ENCODE measurements at regions not wholly inside any gene's neighbourhood (a gene's known extent, or its start where the extent isn't known, plus 50 kb on each side); places are given as distances from the start of the nearest gene placed in this dataset.

- no peak for DNase-seq (ENCODE audit: low read depth in 3 of 3)
These were observed 1461.2 kb downstream of the TBC1D22A start for GRCh38 chr22:48223488-48224190.

DNA sequence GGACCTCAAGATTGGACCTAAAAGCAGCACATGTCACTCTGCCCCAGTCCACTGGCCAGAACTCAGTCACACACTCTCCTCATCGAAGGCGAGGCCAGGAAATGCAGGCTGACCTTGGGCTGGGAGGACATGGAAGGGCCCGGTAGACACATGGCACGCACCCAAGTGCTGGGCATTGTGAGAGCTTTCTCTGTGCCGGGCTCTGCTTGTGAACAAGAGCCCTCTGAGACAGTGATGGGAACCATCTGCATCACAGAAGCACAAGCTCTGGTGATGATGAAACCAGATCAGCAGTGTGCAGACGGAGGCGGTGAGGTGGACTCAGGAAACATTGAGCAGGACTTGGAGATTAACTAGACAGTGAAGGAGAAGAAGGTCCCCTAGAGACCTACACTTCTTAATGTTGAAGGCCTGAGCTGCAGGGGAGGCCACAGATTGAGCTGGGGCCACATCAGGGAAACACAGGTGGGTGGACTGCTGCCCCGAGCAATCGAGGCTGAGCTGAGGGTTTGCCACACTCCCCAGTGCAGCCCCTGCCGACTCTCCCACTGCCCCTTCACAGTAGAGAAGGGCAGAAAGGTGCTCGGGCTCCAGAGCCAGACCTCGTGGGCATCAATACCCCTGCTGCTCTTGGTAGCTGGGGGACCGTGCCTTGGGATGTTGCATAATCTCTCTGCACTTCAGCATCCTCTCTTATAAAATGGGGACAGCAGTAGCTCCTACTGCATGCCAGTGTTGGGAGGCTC, 1460.5 kb downstream of the TBC1D22A start:
- no peak for DNase-seq (ENCODE audit: low read depth in 3 of 3)

- DNase-seq (ENCODE audit: low read depth in 3 of 3): no peak
These were observed 1456.5 kb downstream of the TBC1D22A start for GRCh38 chr22:48218889-48219420.

GRCh38 chr22:48217596-48217995, 1455.1 kb downstream of the TBC1D22A start:
- DNase-seq (ENCODE audit: low read depth in 3 of 3): no peak

DNA sequence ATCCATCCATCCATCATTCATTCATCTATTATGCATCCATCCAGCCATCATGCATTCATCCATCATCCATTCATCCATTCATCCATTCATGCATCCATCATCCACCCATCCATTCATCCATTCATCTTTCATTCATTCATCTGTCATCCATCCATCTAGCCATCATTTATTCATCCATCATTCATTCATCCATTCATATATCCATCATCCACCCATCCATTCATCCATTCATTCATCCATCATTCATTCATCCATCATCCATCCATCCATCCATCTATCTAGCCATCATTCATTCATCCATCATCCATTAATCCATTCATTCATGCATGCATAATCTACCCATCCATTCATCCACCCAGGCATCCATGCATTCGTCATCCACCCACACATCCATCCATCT, 1450.3 kb downstream of the TBC1D22A start:
- DNase-seq (ENCODE audit: low read depth in 3 of 3): no peak

GRCh38 chr22:48210812-48211211, 1448.4 kb downstream of the TBC1D22A start:
- no peak for DNase-seq (ENCODE audit: low read depth in 3 of 3)

GRCh38 chr22:48210198-48210580, 1447.7 kb downstream of the TBC1D22A start:
- DNase-seq (ENCODE audit: low read depth in 3 of 3): no peak

DNA sequence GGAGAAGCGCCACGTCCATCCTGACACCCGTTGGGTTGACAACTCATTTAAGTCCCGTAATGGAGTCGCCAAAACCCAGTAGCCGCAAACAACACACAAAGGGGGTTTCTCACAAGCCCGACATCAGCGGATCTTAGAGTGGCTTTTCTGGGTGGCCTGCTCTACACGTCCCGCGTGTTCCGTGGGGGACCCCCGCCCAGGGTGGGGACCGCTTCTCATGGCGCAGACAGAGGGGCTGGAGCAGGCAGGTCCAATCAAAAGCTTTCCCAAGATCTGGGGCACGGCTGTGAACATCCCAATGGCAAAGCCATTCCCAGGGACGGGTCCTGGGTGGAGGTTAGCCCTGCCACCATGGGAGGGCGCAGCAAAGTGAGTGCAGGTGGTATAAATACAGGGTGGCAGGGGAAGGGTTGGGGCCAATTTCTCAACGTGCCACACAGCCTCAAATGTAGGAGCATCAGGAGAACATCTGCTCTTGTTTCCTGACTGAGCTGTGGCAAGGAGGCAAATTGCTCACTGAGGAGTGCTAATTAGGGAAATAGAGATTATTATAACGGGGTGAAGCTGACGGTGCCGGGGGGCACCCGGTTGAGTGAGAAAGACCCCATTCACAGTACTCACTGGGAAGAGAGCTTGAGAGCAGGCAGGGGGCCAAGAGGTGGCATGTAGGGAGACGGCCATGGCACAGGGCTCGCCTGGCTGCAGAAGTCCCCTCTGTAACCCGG, 1447.2 kb downstream of the TBC1D22A start:
- DNase-seq (ENCODE audit: low read depth in 3 of 3): no peak

DNA sequence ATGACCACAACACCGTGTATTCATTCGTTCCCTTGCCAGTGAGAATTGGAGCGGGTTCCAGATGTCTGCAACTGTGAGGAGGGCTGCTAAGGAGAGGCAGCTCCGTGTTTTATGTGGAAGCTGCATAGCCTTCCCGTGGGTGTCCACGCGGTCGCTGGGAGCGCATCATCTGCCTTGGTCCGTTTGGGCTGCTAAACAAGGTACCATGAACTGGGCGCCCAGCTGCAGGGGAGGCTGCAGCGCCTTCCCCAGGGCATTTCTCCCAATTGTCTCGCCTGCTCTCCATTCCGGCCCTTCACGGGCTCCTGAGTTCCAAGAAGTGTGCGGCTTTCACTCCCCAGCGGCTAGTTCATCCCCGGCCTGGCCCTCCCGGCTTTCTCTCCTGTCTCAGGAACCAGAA, 1446.4 kb downstream of the TBC1D22A start:
- DNase-seq (ENCODE audit: low read depth in 3 of 3): no peak

DNA sequence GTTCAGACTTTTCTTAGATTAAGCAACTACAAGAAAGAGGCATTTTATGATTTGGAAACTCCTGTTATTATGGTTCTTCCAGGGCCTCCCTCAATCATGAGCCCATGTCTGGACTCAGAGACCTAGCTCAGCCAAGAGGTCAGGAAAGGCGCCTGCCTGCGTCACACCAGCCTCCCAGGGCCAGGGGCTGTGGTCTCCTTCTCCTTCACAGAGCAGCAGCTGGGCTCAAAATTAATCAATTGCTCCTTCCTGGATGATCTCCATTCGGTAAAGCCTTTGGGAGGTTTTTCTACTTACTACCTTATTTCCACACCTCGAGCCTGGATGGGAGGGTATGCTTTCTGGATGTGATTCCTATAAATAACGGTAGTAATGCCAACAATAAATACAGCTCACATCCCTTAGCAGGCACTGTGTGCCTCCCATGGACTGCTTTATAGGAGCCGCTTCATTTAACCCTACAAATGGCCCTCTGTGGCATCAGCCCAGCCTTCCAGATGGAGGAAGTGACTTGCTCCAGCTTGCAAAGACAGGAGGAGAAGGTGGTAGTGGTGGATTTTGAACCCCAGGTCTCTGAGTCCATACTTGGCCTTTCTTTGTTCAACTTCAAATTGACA, 1445.6 kb downstream of the TBC1D22A start:
- no peak for DNase-seq (ENCODE audit: low read depth in 3 of 3)

GRCh38 chr22:48205790-48206189, 1443.3 kb downstream of the TBC1D22A start:
- DNase-seq (ENCODE audit: low read depth in 3 of 3): no peak

DNA sequence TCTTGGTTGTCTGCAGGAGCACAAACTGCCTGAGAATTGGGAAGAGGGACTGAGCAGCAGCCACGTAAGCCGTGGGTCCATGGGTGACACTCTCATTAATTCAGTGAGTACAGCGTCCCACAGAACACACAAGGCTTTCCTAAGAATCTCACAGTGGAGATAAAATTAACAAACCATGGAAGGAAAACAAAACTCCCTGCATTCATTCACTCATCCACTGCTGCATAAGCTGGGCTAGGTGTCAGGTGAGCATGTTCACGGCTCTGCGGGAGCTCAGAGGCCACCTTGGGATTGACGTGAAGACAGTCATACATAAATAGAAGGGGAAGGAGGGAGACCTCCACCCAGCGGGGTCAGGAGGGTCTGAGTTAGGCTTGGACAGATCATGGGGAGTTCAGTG, 1442.7 kb downstream of the TBC1D22A start:
- DNase-seq (ENCODE audit: low read depth in 3 of 3): no peak

GRCh38 chr22:48204296-48204695, 1441.8 kb downstream of the TBC1D22A start:
- no peak for DNase-seq (ENCODE audit: low read depth in 3 of 3)

GRCh38 chr22:48199667-48200066, 1437.2 kb downstream of the TBC1D22A start:
- DNase-seq (ENCODE audit: low read depth in 3 of 3): no peak

DNA sequence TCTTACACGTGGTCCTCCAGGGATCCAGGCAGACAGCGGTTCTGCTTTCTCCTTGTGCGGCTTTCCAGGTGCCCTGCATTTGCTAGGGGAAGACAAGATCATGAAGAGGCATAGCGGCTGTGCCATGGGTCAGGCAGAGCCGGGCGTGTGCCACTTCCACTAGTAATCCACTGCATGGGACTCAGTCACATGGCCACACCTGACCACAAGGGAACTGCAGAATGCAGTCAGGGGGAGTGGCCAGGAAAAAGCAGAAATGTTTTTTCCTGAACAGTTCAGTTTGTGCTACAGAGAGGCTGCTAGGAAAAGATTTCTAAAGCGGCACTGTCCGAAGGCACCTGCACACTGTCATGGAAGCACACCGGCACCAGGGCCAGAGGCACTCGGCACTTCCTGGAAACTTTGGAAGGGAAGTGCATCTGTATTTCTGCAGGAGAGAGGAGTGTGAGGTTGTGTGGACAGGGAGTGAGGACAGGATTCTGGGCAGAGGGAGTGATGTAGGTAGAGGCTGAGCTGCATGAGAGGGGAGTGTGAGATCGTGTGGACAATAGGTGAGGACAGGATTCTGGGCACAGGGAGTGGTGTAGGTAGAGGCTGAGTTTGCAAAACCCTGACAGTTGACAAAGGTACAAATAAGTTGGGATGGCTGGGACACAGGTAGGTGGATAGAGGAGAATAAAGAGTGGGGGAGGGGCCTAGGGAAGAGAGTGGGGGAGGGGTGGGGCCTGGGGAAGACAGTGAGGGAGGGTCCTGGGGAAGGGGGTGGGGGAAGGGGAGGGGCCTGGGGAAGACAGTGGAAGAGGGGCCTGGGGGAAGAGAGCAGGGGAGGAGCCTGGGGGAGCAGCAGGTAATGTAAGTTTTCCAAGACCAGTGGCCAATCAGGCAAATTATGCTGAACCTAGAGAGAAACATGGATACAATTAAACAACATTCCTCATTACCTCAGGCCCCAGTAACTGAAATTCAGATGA, 1436.3 kb downstream of the TBC1D22A start:
- DNase-seq (ENCODE audit: low read depth in 3 of 3): no peak

- no peak for DNase-seq (ENCODE audit: low read depth in 3 of 3)
These were observed 1434.8 kb downstream of the TBC1D22A start for GRCh38 chr22:48197189-48197690.

GRCh38 chr22:48192920-48193319, 1430.5 kb downstream of the TBC1D22A start:
- no peak for DNase-seq (ENCODE audit: low read depth in 3 of 3)

DNA sequence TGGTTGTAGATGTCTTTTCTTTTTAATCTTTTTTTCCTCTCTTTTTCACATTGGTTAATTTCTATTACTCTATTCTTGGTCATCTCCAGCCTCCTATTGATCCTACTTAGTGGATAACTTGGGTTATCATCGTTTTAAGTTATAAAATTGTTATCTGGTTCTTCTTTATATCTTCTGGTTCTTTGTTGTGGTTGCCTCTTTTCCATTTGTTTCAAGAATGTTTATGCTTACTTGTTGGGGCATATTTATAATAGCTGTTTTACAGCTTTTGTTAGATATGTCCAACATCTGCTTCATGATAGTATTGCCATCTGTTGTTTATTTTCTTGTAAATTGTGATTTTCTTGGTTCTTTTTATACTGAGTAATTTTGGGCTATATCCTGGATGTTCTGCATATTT, 1429.6 kb downstream of the TBC1D22A start:
- no peak for DNase-seq (ENCODE audit: low read depth in 3 of 3)

- no peak for DNase-seq (ENCODE audit: low read depth in 3 of 3)
These were observed 1425.8 kb downstream of the TBC1D22A start for GRCh38 chr22:48188231-48188721.

DNA sequence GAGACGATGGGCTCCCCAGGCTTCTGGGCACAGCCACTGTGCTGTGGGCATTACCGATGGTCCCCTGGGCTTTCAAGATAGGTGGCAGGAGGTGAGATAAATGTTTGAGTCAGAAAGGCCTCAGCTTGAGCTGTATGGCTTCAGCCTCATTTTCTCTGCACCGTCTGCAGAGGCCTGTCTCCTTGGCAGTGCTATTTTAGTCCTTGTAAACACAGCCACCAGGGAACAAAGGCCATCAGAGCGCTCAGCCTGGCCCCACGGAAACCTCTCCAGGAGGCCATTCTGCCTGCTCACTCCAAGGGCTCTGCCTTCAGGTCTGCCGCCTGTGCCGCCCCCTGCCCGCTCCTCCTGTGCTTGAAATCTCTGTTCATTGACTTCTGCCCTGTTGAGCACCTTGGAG, 1424.9 kb downstream of the TBC1D22A start:
- DNase-seq (ENCODE audit: low read depth in 3 of 3): no peak
